Fibroblast of skin of right quadriceps (primary cell): ENCODE measurements at regions not wholly inside any gene's neighbourhood (a gene's known extent, or its start where the extent isn't known, plus 50 kb on each side); places are given as distances from the start of the nearest gene placed in this dataset.

ENCODE experiments used
- DNase-seq: peaks from one replicate; pipeline ENCODE4 v3.0.0-alpha.2; 2013

DNA sequence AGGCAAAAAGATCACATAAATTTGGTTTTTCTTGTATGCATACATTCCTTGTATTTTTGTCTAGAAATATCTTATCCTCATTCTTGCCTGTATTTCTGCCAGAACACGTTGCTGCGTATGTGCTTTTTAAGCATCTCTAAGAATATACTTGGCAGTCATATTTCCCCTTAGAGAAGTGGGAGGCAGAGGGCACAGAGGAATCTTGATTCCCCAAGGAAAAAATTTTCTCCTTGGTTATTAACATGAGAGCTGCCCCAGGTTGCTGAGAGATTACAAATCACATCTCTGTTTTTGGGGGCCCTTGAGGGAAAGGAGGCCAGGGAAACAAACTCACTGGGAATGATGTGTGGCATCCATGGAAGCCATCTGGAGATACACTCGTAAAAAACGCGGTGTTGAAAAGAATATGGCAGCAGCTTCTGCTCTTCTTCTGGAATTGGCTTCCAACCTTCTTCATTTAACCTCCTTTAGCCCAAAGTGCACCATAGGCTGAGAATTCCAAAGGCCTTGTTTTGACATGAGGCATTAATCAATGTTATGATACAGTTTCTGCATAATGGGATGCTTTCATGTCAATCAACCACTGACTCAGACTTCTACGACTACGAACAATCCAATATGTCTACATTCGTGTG is 684.3 kb upstream of the SORCS1 start:
- DNase-seq: no peak

DNA sequence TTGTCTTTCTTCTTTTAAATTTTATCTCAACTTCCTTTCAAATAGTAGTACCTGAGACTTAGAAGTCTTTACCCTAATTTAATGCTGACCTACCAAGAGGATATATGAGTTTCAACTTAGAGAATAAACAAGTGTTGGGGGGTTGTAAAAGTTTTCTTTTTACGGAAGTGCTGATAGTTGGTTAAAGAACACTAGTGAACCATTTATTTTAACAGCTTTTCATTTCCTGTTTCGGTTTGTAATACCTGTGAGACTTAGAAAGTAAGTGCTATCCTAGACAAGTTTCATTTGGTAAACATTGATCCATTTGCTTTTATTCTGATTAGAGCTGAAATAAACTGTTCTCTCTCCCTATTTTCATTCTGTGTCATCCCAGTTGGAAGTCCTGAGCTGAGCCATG is 683.1 kb upstream of the SORCS1 start:
- no peak for DNase-seq

DNA sequence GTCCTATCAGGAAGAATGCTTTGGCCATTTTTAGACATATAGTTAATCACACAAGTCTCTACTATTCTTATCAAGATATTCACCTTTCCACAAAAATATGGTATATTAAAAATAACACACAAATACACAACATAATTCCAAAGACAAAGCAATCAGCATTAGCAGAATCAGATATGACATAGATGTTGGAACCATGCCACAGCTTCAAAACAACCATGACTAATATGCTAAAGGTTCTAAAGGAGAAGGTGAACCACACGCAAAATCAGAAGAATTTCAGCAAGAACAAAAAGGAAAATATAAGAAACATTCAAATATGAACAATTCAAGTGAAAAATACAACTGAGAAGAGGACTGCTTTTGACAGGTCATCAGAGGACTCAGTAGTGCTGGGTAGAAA is 670.2 kb upstream of the SORCS1 start:
- no peak for DNase-seq

DNA sequence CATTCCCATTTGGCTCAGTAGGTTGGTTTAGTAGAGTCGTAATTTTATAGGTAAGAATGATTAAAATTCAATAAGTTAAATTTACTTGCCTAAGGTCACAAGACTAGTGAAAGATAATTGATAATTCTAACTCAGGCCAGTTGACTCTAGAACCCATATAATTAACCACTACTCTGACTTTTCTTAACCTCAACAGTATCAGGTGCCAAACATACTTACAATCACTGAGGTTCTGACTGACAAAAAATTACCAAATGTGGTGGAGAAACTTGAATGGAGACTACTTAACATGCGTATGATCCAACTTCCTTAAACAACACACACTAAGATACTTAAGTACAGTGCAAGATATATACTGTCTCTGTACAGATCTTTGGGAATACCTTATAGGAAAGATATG is 667.3 kb upstream of the SORCS1 start:
- no peak for DNase-seq

- DNase-seq: no peak
These were observed 664.7 kb upstream of the SORCS1 start for GRCh38 chr10:107829161-107829560.

DNA sequence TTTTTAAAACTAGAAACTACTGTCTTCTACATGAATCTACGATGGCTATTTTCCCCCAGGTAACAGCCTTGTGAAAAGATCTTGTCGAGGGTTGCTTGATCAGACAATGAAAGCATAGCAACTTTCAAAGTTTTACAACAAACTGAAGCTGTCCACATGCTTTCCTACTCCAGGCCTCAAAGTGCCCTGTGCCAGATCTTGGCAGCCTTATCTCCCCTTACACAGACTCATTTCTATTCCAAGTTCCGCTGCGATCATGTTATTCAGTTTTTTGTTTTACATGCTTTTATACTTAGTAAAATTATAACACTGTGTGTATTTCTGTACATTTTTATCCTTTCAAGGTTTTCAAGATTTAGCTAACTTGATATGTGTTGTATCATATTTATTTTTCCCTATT is 661.7 kb upstream of the SORCS1 start:
- no peak for DNase-seq

GRCh38 chr10:107814865-107815487 is 650.5 kb upstream of the SORCS1 start:
- peak; percentile 42 for DNase-seq

- DNase-seq: no peak
These were observed 649.1 kb upstream of the SORCS1 start for GRCh38 chr10:107813451-107814162.

DNA sequence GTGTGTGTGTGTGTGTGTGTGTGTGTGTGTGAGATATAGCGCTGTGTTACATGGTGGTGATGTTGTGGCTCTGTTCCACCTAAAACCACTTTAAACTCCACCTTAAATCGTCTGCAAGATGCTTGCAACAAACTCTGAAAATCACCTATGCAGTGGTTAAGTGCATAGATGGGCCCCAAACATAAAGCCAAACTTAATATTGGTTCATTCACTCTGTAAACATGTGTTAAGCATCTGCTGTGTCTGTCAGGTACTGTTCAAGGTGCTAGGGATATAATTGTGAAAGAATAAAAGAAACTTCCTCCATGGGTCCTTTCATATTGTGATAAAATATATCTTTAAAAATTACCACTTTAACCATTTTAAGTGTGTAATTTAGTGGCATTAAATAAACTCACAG is 645.4 kb upstream of the SORCS1 start:
- DNase-seq: no peak

DNA sequence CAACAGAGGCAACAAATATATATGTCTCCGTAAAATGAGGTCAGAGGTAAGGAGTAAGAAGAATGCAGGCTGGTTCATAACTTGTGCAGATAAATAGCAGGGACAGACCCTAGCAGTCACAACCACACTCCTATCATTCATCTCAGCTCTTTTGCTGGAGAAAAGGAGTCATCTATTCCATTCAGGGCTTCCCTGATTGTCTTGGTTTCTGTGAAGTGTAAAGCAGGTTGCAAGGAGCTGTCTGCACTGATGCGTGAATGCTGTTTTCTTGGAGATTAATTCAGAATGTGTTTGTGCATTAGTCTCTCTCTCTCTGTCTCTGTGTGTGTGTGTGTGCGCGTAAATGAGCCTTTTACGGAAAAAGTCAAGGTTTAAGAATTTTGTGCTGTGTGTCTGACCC is 643.3 kb upstream of the SORCS1 start:
- DNase-seq: no peak

DNA sequence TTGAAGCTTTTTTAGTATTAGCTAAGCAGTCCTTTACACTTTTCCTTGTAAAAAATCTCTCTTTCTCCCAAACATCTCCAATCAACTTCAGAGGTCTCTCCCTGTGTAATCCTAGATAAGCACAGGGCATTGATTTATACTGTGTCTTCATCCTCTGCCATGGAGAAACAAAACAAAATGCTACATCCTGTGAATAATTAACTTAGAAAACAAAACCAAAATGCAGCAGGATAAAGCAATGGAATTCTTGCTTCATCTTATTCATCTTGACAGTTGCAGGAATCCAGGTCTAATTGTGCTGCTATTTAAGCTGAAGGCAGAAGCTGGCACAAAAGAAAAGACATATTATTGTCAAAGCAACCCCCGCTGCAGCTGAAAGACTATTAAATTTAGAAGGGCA is 641.5 kb upstream of the SORCS1 start:
- DNase-seq: no peak

DNA sequence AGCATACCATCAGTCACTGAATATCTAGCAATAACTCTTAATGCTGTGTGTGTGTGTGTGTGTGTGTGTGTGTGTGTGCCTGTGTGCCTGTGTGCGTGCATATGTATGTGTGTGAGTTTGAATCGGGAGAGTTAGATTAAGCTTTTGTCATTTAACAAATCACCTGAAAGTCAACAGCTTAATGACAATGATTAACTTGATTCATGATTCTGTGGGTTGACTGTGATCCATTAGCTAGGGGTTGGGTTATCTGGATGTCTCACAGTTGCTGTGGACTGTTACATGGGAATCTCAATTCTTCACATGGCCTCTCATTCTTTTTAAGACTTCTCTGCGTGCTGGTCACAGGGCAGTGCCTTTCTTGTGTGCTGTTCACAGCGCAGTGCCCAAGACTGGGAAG is 639.0 kb upstream of the SORCS1 start:
- DNase-seq: no peak

- DNase-seq: no peak
These were observed 635.6 kb upstream of the SORCS1 start for GRCh38 chr10:107800061-107800460.

DNA sequence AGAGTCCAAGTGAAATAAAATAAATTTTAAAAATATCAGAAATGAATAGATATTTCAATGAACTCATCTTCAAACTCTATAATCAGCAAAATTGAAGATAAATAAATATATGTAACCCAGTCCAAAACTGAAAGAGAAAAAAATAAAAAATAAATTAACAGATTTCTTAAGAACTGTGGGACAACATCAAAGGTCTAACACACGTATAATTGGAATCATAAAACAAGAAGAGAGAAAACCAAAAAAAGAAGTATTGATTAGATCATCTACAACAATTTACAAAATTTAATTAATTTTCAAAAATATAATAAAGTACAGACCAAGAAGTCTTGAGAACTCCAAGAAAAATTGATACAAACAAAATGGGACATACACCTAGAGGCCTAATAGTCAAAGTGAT is 625.8 kb upstream of the SORCS1 start:
- no peak for DNase-seq

DNA sequence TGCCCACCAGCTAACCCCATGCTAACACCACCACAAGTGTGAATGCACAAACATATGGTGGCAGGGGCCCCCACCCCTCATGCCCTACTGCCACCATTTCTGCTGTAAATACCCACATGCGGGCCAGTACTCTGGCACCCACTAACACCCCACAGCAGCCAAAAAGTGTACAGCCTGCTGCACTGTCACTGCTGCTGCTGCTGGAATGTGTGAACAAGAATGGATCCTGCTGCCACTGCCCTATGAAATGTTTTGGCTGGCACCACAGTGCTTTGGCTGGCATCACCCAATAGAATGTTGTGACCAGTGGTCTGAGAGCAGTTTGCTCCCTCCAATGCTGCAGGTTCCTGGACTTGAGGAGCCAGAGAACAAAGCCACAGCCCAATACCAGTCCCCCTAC is 606.6 kb upstream of the SORCS1 start:
- no peak for DNase-seq

GRCh38 chr10:107767185-107767584 is 602.7 kb upstream of the SORCS1 start:
- DNase-seq: no peak

- no peak for DNase-seq
These were observed 590.3 kb upstream of the SORCS1 start for GRCh38 chr10:107754814-107755213.

DNA sequence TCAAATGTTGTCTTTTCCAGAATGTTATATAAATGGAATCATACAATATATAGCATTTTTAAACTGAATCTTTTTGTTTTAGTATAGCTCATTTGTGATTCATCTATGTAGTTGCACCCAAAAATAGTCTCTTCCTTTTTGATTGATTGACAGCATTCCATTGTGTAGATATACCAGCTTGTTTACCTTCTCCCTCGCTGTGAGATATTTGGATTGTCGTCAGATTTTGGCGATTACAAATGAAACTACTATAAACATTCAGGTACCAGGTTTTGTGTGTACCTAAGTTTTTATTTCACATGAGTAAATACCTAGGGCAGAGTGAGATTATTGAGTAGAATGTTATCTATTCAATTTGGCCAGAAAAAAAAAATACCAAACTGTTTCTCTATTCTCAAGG is 584.7 kb upstream of the SORCS1 start:
- DNase-seq: no peak

DNA sequence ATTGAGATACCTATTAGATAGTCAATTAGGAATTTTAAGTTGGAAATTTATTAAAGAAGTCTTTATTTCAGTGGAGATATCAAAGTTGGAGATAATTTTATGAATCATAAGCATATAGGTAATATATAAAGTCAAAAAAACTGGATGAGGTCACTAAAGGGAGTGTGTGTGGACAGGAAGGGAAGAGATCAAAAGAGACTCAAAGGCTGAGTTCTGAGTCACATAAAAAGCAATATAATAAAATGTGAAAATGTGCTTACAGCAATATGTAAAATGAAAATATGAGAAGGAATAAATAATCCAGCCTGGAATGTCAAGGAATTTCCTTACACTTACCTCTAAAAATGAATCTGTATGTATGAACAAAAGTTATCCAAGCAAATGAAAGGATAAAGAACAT is 583.3 kb upstream of the SORCS1 start:
- no peak for DNase-seq

- DNase-seq: no peak
These were observed 577.5 kb upstream of the SORCS1 start for GRCh38 chr10:107741971-107742370.

GRCh38 chr10:107740962-107741690 is 576.6 kb upstream of the SORCS1 start:
- DNase-seq: peak; percentile 33

DNA sequence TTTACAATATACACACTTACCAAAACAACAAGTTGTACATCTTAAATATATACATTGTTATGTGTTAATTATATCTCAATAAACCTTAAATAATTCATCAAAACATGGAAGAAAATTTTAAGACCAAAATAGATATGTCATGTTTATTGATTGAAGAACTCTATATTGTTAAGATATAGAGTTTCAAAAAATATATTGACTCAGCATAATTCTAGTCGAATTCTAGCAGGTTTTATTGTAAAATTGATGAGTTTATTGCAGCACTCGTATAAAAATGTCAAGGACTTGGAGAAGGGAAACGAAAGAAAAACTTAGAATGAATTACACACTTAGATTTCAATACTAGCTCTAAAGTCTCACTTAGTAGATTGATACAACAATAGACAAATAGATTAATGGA is 575.4 kb upstream of the SORCS1 start:
- DNase-seq: no peak

DNA sequence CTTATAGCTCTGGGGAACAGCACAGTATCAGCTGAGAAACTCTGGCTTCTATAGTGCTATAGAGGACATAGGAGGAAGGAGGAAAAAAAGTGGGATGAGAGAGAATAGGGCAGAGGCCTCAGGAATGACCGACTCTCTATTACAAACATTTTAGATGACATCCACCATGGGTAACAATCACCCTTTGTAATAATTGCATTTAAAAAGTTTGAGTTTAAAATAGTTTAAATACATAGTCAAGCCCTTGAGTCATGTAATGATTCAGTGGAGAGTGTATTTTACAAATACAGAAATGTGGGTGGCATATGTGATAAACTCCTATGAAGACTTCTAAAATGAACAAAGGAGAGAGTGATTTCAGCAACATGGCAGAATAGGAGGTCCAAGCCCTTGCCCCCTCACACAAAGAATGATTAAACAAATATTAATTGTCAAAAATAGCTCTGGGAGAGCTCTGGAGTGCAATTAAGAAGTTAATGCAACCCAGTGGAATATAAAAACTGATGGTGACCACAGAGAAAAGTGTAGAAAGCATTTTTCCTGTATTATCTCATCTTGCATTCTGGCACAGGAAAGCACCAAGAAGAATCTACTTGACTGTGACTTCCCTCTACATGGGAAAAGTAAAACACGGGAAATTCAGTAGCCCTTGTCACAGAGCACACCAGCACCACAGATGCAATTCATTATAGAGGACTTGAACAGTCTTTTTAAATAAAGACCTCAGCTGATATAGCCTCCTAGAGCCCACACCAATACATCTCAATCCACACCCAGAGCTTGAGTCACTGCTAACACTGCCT is 569.0 kb upstream of the SORCS1 start:
- peak; percentile 68 for DNase-seq
